Transverse colon (tissue), 3 donors: ENCODE measurements at regions not wholly inside any gene's neighbourhood (a gene's known extent, or its start where the extent isn't known, plus 50 kb on each side); places are given as distances from the start of the nearest gene placed in this dataset.

Source experiments
- POLR2A ChIP-seq: fragments of 450-650 bp; IDR thresholded peaks from one replicate; pipeline ENCODE4 v1.6.1; 2016; ENCODE audit warnings: antibody characterized with exemption, mild to moderate bottlenecking, moderate library complexity
- TF ChIP-seq, protein P1 (sequence below), 5 experiments: fragments of 200-600 bp in 3 of 5; fragments of 450-650 bp in 2 of 5; sonication (generic) in 3 of 5; IDR thresholded peaks; 1 replicate in 2 of 5; 2 replicates in 3 of 5; pipeline ENCODE4 v1.5.1; 2016 to 2017; ENCODE audit warnings: antibody characterized with exemption in 5 of 5, inconsistent platforms in 3 of 5, mild to moderate bottlenecking in 2 of 5, moderate library complexity in 1 of 5

DNA sequence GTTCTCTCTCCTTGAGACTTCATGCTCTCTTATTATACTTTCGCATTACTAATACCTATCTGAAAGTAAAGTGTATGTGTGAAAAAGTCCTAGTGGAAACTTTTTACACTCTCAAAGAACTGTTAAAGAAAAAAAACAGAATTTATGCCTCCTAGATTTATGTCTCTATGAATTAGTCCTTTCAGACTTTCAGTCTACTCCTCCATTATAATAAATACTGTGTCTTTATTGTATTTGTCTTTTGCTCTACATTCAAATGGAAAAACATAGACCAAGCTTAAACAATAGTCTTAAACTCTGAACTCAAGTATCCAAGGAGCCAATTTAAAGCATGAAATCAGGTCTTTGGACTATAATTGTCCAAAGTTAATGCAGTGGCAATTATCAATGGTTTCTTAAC is 1449.0 kb downstream of the PLA2G4A start:
- TF ChIP-seq, protein P1, sequence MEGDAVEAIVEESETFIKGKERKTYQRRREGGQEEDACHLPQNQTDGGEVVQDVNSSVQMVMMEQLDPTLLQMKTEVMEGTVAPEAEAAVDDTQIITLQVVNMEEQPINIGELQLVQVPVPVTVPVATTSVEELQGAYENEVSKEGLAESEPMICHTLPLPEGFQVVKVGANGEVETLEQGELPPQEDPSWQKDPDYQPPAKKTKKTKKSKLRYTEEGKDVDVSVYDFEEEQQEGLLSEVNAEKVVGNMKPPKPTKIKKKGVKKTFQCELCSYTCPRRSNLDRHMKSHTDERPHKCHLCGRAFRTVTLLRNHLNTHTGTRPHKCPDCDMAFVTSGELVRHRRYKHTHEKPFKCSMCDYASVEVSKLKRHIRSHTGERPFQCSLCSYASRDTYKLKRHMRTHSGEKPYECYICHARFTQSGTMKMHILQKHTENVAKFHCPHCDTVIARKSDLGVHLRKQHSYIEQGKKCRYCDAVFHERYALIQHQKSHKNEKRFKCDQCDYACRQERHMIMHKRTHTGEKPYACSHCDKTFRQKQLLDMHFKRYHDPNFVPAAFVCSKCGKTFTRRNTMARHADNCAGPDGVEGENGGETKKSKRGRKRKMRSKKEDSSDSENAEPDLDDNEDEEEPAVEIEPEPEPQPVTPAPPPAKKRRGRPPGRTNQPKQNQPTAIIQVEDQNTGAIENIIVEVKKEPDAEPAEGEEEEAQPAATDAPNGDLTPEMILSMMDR (IDR thresholded peaks at IDR 0.05): no peak
- TF ChIP-seq POLR2A: no peak
